IMR-90 (cell line): ENCODE measurements at regions not wholly inside any gene's neighbourhood (a gene's known extent, or its start where the extent isn't known, plus 50 kb on each side); places are given as distances from the start of the nearest gene placed in this dataset.

Experiments used
- ATAC-seq: fragments of 200-7000 bp; cut with Tn5 transposase; 2 replicates; pipeline ENCODE4 v1.9.1; 2020; ENCODE audit warnings: low read depth, mild to moderate bottlenecking, moderate library complexity
- BruUV-seq: library from RNA; stranded (reverse); fragments of 400-500 nt; replicated peaks from 2 replicates; lab custom pipeline; 2021; lab: Mats Ljungman, UMichigan
- CTCF ChIA-PET: fragments of 300-600 bp; formaldehyde crosslinking; extraction: SDS; loops from one replicate; lab custom pipeline; 2021; ENCODE audit warnings: antibody characterized with exemption; lab: Yijun Ruan, JAX
- POLR2A ChIA-PET: fragments of 300-600 bp; sonication (Branson Sonifier 250); formaldehyde crosslinking; loops from one replicate; lab custom pipeline; 2022; ENCODE audit warnings: antibody characterized with exemption; ENCODE audit not compliant: unreplicated experiment; lab: Charles Lee
- DNase-seq: peaks from one replicate; pipeline ENCODE4 v3.0.0; 2013
- H2AFZ ChIP-seq: replicated peaks from 2 replicates; pipeline ENCODE3; 2013; ENCODE audit warnings: low read length, mild to moderate bottlenecking; ENCODE audit not compliant: poor library complexity
- H2AK5ac ChIP-seq: 2 replicates; pipeline ENCODE4 v1.6.1; 2013; ENCODE audit warnings: low read depth, low read length, inconsistent platforms
- H2AK9ac ChIP-seq: replicated peaks from 2 replicates; pipeline ENCODE3; 2013; ENCODE audit warnings: mild to moderate bottlenecking, low read depth, low read length, moderate library complexity; ENCODE audit not compliant: poor library complexity
- H2BK120ac ChIP-seq: 2 replicates; pipeline ENCODE4 v1.6.1; 2013; ENCODE audit warnings: low read depth, low read length, inconsistent platforms
- H2BK15ac ChIP-seq: 3 replicates; pipeline ENCODE4 v1.6.1; 2013; ENCODE audit warnings: low read depth, low read length, inconsistent platforms
- H2BK20ac ChIP-seq: 2 replicates; pipeline ENCODE4 v1.6.1; 2013; ENCODE audit warnings: low read depth, mild to moderate bottlenecking, inconsistent platforms, low read length, moderate library complexity
- H2BK5ac ChIP-seq: 2 replicates; pipeline ENCODE4 v1.6.1; 2013; ENCODE audit warnings: mild to moderate bottlenecking, low read depth, low read length, inconsistent platforms; ENCODE audit not compliant: poor library complexity, severe bottlenecking
- H3K14ac ChIP-seq: replicated peaks from 2 replicates; pipeline ENCODE4 v1.6.1; 2013; ENCODE audit warnings: low read depth, low read length, inconsistent platforms
- H3K18ac ChIP-seq: 2 replicates; pipeline ENCODE4 v1.6.1; 2013; ENCODE audit warnings: low read depth, low read length, control low read depth
- H3K23ac ChIP-seq: 2 replicates; pipeline ENCODE4 v1.6.1; 2013; ENCODE audit warnings: low read depth, low read length, inconsistent platforms
- H3K27ac ChIP-seq: 2 replicates; pipeline ENCODE4 v1.5.1; 2013; ENCODE audit warnings: mild to moderate bottlenecking, control low read depth, low read length; ENCODE audit not compliant: insufficient read depth
- H3K27me3 ChIP-seq: 2 replicates; pipeline ENCODE4 v1.6.1; 2013; ENCODE audit warnings: low read length; ENCODE audit not compliant: control insufficient read depth, insufficient read depth
- H3K36me3 ChIP-seq: 2 replicates; pipeline ENCODE4 v1.6.1; 2013; ENCODE audit warnings: low read length, mixed read lengths; ENCODE audit not compliant: control insufficient read depth, insufficient read depth
- H3K4ac ChIP-seq: 2 replicates; pipeline ENCODE4 v1.6.1; 2013; ENCODE audit warnings: low read depth, low read length, inconsistent platforms
- H3K4me1 ChIP-seq: 2 replicates; pipeline ENCODE4 v1.6.1; 2013; ENCODE audit warnings: low read length, mixed read lengths; ENCODE audit not compliant: control insufficient read depth, insufficient read depth
- H3K4me2 ChIP-seq: 2 replicates; pipeline ENCODE4 v1.6.1; 2013; ENCODE audit warnings: low read depth, mild to moderate bottlenecking, control low read depth, low read length, moderate library complexity
- H3K4me3 ChIP-seq: 2 replicates; pipeline ENCODE4 v1.5.1; 2013; ENCODE audit warnings: low read depth, mild to moderate bottlenecking, control low read depth, low read length, moderate library complexity; ENCODE audit not compliant: insufficient read depth
- H3K56ac ChIP-seq: 2 replicates; pipeline ENCODE4 v1.6.1; 2013; ENCODE audit warnings: low read length, inconsistent platforms; ENCODE audit not compliant: insufficient read depth; ENCODE audit errors: extremely low read depth
- H3K79me1 ChIP-seq, 2 experiments: 2 replicates each; pipeline ENCODE4 v1.6.1; 2013; ENCODE audit warnings: low read length in 2 of 2, inconsistent platforms in 1 of 2, low read depth in 1 of 2
- H3K9ac ChIP-seq: 2 replicates; pipeline ENCODE4 v1.6.1; 2013; ENCODE audit warnings: low read depth, low read length, control low read depth
- H3K9me1 ChIP-seq: 2 replicates; pipeline ENCODE4 v1.6.1; 2013; ENCODE audit warnings: low read length, inconsistent platforms; ENCODE audit not compliant: insufficient read depth
- H3K9me3 ChIP-seq: 2 replicates; pipeline ENCODE4 v1.6.1; 2013; ENCODE audit warnings: low read length; ENCODE audit not compliant: control insufficient read depth, insufficient read depth
- H4K20me1 ChIP-seq: 2 replicates; pipeline ENCODE4 v1.6.1; 2013; ENCODE audit warnings: low read length, inconsistent platforms; ENCODE audit not compliant: insufficient read depth
- H4K5ac ChIP-seq: 2 replicates; pipeline ENCODE4 v1.6.1; 2013; ENCODE audit warnings: mild to moderate bottlenecking, low read depth, low read length, control low read depth
- H4K8ac ChIP-seq, 2 experiments: 2 replicates each; pipeline ENCODE4 v1.6.1; 2013; ENCODE audit warnings: low read depth in 2 of 2, low read length in 2 of 2, control low read depth in 1 of 2, inconsistent platforms in 1 of 2
- H4K91ac ChIP-seq: 2 replicates; pipeline ENCODE4 v1.6.1; 2013; ENCODE audit warnings: low read depth, low read length, inconsistent platforms; ENCODE audit not compliant: insufficient read depth
- BHLHE40 ChIP-seq: fragments of 150-350 bp; IDR thresholded peaks from 2 replicates; pipeline ENCODE4 v1.6.1; 2016; ENCODE audit warnings: mild to moderate bottlenecking, low read depth, low read length
- CEBPB ChIP-seq: IDR thresholded peaks from 2 replicates; pipeline ENCODE4 v1.6.1; 2012; ENCODE audit warnings: low read depth, low read length, improper control_type of control experiment
- CHD1 ChIP-seq: IDR thresholded peaks from 2 replicates; pipeline ENCODE4 v1.6.1; 2012; ENCODE audit warnings: low read depth, low read length, improper control_type of control experiment
- FOS ChIP-seq: fragments of 150-350 bp; IDR thresholded peaks from 2 replicates; pipeline ENCODE4 v1.6.1; 2016; ENCODE audit warnings: low read depth, low read length
- MAFK ChIP-seq: IDR thresholded peaks from 2 replicates; pipeline ENCODE4 v1.6.1; 2012; ENCODE audit warnings: low read depth, low read length, improper control_type of control experiment
- MAZ ChIP-seq: IDR thresholded peaks from 2 replicates; pipeline ENCODE4 v1.6.1; 2012; ENCODE audit warnings: low read depth, mild to moderate bottlenecking, low read length, improper control_type of control experiment, moderate library complexity, borderline replicate concordance
- MXI1 ChIP-seq: IDR thresholded peaks from 2 replicates; pipeline ENCODE4 v1.6.1; 2012; ENCODE audit warnings: low read depth, mild to moderate bottlenecking, low read length, moderate library complexity, borderline replicate concordance
- NFE2L2 ChIP-seq: fragments of 150-350 bp; IDR thresholded peaks from 2 replicates; pipeline ENCODE4 v1.6.1; 2016; ENCODE audit warnings: low read depth, mild to moderate bottlenecking, low read length
- POLR2A ChIP-seq: IDR thresholded peaks from 2 replicates; pipeline ENCODE4 v1.6.1; 2012; ENCODE audit warnings: mild to moderate bottlenecking, low read depth, low read length
- RAD21 ChIP-seq: IDR thresholded peaks from 2 replicates; pipeline ENCODE4 v1.6.1; 2012; ENCODE audit warnings: low read length, improper control_type of control experiment
- RCOR1 ChIP-seq: IDR thresholded peaks from 2 replicates; pipeline ENCODE4 v1.6.1; 2012; ENCODE audit warnings: mild to moderate bottlenecking, low read length, improper control_type of control experiment; ENCODE audit not compliant: insufficient replicate concordance
- RFX5 ChIP-seq: IDR thresholded peaks from 2 replicates; pipeline ENCODE4 v1.8.0; 2012; ENCODE audit warnings: low read depth, mild to moderate bottlenecking, low read length, moderate library complexity
- SMC3 ChIP-seq: fragments of 150-350 bp; IDR thresholded peaks from 2 replicates; pipeline ENCODE4 v1.6.1; 2016; ENCODE audit warnings: low read depth, mild to moderate bottlenecking, antibody characterized with exemption, low read length, moderate library complexity
- WGBS, 2 experiments: methylation state at CpG; one replicate each; pipeline versions ENCODE4 v1.1.5 to v1.1.7; 2013; ENCODE audit warnings: missing lambda C conversion rate in 2 of 2; ENCODE audit not compliant: insufficient read length in 1 of 2; ENCODE audit errors: extremely low coverage in 2 of 2; 5-methylcytosine and 5-hydroxymethylcytosine counted together
- dilution Hi-C: fragments of 300-500 bp; cut with HindIII; formaldehyde crosslinking; loops from one replicate; pipeline ENCODE4 v1.14.3; 2018; ENCODE audit warnings: low sequenced_read_pairs; ENCODE audit not compliant: unreplicated experiment
- in situ Hi-C: fragments of 300-500 bp; cut with MboI; formaldehyde crosslinking; loops from 3 replicates; pipeline ENCODE4 v1.14.3; 2019; ENCODE audit warnings: low sequenced_read_pairs, inconsistent platforms, mixed read lengths
- intact Hi-C: fragments of 100-400 bp; cut with micrococcal nuclease; formaldehyde crosslinking; loops from 2 replicates; pipeline ENCODE4 v1.10.0; 2022
- TF ChIP-seq, protein P1 (sequence below): conservative IDR thresholded peaks from 2 replicates; pipeline ENCODE4 v1.5.1; 2012; ENCODE audit warnings: mild to moderate bottlenecking, low read depth, low read length, improper control_type of control experiment
- TF ChIP-seq, protein P2 (sequence below): fragments of 150-350 bp; IDR thresholded peaks from 2 replicates; pipeline ENCODE4 v1.6.1; 2017; ENCODE audit warnings: mild to moderate bottlenecking, antibody characterized with exemption, low read length, low read depth
- TF ChIP-seq, protein P3 (sequence below): fragments of 150-350 bp; IDR thresholded peaks from 2 replicates; pipeline ENCODE4 v1.6.1; 2016; ENCODE audit warnings: low read depth, mild to moderate bottlenecking, low read length, moderate library complexity, borderline replicate concordance

DNA sequence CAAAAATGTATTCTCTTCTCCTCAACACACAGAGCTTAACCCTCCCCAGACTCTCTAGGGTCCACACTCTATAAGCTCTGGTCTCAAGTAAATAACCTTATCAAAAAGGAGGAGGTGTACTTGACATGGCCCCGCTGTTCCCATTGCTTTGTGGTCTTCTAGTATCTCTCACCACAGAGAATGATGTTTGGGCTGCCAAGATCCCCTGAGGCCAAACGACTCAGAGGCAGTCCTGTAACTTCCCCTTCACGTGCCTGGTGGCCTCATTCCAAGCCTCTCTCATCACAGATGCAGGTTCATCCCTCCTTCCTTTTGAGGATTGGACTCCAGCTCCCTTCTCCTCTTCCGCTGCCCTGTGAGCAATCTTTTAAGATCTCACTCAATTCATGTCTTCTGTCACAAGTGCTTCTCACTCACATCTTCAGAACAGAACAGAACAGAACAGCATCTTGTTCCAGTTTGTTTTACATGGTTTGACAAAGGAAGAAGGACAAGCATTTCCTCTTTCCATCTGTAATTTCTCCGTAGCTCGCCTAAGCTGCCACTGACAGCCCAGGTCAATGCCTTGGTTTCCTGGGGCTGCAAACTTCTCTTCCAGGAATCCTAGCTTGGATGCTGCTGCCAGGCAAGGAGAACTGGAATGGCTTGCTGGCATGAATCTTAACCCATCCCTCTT lies 541.5 kb downstream of the CD83 start:
- ATAC-seq = no peak
- H2BK20ac ChIP-seq = no peak overlapping the region
- intact Hi-C loops (no loop called here), dilution Hi-C loops (no loop called here), in situ Hi-C loops (no loop called here)
- H3K14ac ChIP-seq = no peak overlapping the region
- H3K4me2 ChIP-seq = no peak overlapping the region
- H3K23ac ChIP-seq = no peak overlapping the region
- H2BK120ac ChIP-seq = no peak overlapping the region
- peaks cover 3% of the 10 kb centered on the region for H3K9me1 ChIP-seq
- CTCF ChIA-PET = no interaction called here
- H3K4ac ChIP-seq = no peak overlapping the region
- H4K5ac ChIP-seq = no peak overlapping the region
- no peaks in the 10 kb centered on the region for H3K79me1 ChIP-seq
- no peak overlapping the region for H3K4me3 ChIP-seq
- H4K20me1 ChIP-seq = no peaks in the 10 kb centered on the region
- POLR2A ChIA-PET = no interaction called here
- TF ChIP-seq SMC3 (no peak), NFE2L2 (no peak), RAD21 (no peak), BHLHE40 (peak; percentile 93), MAZ (no peak), CHD1 (no peak), MXI1 (no peak), POLR2A (no peak), CEBPB (no peak), RCOR1 (no peak), MAFK (no peak), FOS (no peak), RFX5 (no peak)
- TF ChIP-seq, protein P1, sequence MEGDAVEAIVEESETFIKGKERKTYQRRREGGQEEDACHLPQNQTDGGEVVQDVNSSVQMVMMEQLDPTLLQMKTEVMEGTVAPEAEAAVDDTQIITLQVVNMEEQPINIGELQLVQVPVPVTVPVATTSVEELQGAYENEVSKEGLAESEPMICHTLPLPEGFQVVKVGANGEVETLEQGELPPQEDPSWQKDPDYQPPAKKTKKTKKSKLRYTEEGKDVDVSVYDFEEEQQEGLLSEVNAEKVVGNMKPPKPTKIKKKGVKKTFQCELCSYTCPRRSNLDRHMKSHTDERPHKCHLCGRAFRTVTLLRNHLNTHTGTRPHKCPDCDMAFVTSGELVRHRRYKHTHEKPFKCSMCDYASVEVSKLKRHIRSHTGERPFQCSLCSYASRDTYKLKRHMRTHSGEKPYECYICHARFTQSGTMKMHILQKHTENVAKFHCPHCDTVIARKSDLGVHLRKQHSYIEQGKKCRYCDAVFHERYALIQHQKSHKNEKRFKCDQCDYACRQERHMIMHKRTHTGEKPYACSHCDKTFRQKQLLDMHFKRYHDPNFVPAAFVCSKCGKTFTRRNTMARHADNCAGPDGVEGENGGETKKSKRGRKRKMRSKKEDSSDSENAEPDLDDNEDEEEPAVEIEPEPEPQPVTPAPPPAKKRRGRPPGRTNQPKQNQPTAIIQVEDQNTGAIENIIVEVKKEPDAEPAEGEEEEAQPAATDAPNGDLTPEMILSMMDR = no peak
- TF ChIP-seq, protein P2, sequence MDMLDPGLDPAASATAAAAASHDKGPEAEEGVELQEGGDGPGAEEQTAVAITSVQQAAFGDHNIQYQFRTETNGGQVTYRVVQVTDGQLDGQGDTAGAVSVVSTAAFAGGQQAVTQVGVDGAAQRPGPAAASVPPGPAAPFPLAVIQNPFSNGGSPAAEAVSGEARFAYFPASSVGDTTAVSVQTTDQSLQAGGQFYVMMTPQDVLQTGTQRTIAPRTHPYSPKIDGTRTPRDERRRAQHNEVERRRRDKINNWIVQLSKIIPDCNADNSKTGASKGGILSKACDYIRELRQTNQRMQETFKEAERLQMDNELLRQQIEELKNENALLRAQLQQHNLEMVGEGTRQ = 0 out of 2 replicates have a peak, but pooled peaks have one; percentile 21
- TF ChIP-seq, protein P3, sequence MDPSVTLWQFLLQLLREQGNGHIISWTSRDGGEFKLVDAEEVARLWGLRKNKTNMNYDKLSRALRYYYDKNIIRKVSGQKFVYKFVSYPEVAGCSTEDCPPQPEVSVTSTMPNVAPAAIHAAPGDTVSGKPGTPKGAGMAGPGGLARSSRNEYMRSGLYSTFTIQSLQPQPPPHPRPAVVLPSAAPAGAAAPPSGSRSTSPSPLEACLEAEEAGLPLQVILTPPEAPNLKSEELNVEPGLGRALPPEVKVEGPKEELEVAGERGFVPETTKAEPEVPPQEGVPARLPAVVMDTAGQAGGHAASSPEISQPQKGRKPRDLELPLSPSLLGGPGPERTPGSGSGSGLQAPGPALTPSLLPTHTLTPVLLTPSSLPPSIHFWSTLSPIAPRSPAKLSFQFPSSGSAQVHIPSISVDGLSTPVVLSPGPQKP = no peak
- H2AFZ ChIP-seq = no peak overlapping the region
- no peak overlapping the region for H2BK5ac ChIP-seq
- H3K4me1 ChIP-seq = peaks cover 10% of the 10 kb centered on the region
- no peak overlapping the region for H2AK9ac ChIP-seq
- BruUV-seq = no TSS peak
- no peaks in the 10 kb centered on the region for H3K9me3 ChIP-seq
- DNase-seq = peak; percentile 83
- WGBS, 2 experiments = 15% methylated on average over 2 of the region's 6 CpGs; no CpG with 5 or more reads in 1 of the 2 experiments
- no peak overlapping the region for H4K91ac ChIP-seq
- no peak overlapping the region for H3K56ac ChIP-seq
- H2BK15ac ChIP-seq = no peak overlapping the region
- no peak overlapping the region for H3K18ac ChIP-seq
- no peak overlapping the region for H3K9ac ChIP-seq
- no peak overlapping the region; the same call in 1 of the 2 replicates for H2AK5ac ChIP-seq
- no peak overlapping the region for H4K8ac ChIP-seq
- peaks cover 2% of the 10 kb centered on the region; the same call in 1 of the 2 replicates for H3K27me3 ChIP-seq
- no peak overlapping the region for H3K27ac ChIP-seq
- H3K36me3 ChIP-seq = no peaks in the 10 kb centered on the region
